Chondrocyte (in vitro differentiated cells): ENCODE measurements at regions not wholly inside any gene's neighbourhood (a gene's known extent, or its start where the extent isn't known, plus 50 kb on each side); places are given as distances from the start of the nearest gene placed in this dataset.

Experiments used
- DNase-seq: peaks from one replicate; pipeline ENCODE4 v3.0.0; 2021; ENCODE audit warnings: mixed read lengths, low spot score
- H3K27ac Mint-ChIP-seq: one replicate; pipeline ENCODE4 v1.8.0; 2021; ENCODE audit warnings: mild to moderate bottlenecking, moderate library complexity, mixed read lengths; ENCODE audit not compliant: unreplicated experiment
- H3K27me3 Mint-ChIP-seq: 2 replicates; pipeline ENCODE4 v1.8.0; 2021; ENCODE audit warnings: low read depth, mixed read lengths
- H3K36me3 Mint-ChIP-seq: 2 replicates; pipeline ENCODE4 v1.8.0; 2021; ENCODE audit warnings: low read depth, mixed read lengths
- H3K4me1 Mint-ChIP-seq: 2 replicates; pipeline ENCODE4 v1.8.0; 2021; ENCODE audit warnings: low read depth, mild to moderate bottlenecking, mixed read lengths
- H3K4me3 Mint-ChIP-seq: one replicate; pipeline ENCODE4 v1.8.0; 2021; ENCODE audit warnings: mild to moderate bottlenecking, moderate library complexity, mixed read lengths; ENCODE audit not compliant: unreplicated experiment
- H3K9me3 Mint-ChIP-seq: 2 replicates; pipeline ENCODE4 v1.8.0; 2021; ENCODE audit warnings: low read depth, mixed read lengths
- CTCF ChIP-seq: fragments of 200-600 bp; sonication (generic); IDR thresholded peaks from 2 replicates; pipeline ENCODE4 v1.5.0; 2021; ENCODE audit warnings: antibody characterized with exemption, mild to moderate bottlenecking, moderate library complexity

DNA sequence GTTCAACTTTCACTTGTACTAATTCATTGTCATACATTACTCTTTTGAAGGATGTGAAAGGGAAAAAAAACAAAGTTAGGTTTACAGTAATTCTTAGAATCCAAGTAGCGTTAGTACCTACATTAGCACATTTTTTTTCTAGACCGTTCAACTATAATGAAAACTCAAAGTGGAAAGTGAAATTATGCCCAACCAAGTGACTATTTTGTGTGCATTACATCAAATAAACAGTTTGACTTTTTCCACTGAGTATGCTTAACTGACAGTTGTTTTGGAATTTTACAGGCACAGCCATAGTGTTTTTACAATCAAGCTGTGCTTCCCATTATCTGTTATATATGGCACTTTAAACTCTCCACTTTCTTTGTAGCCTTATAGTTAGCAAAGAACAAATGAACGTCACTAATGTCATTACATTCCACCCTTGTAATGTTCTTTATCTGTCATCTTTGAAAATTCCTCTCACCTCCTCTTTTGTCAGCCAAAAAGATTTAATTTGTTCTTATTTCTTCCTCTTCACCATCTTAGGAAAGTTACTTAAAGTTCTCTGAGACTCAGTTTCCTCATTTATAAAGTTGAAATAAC, 142.3 kb upstream of the SOX2 start:
- no peaks in the 10 kb centered on the region for H3K4me1 Mint-ChIP-seq
- no peak for TF ChIP-seq CTCF
- no peaks in the 10 kb centered on the region for H3K36me3 Mint-ChIP-seq
- no peak for DNase-seq
- no peak overlapping the region for H3K27ac Mint-ChIP-seq
- H3K4me3 Mint-ChIP-seq: no peak overlapping the region
- no peaks in the 10 kb centered on the region for H3K9me3 Mint-ChIP-seq
- H3K27me3 Mint-ChIP-seq: peaks cover 17% of the 10 kb centered on the region

- no peaks in the 10 kb centered on the region for H3K9me3 Mint-ChIP-seq
- no peak for DNase-seq
- no peaks in the 10 kb centered on the region for H3K36me3 Mint-ChIP-seq
- no peak overlapping the region for H3K27ac Mint-ChIP-seq
- peaks cover 21% of the 10 kb centered on the region for H3K27me3 Mint-ChIP-seq
- no peak for TF ChIP-seq CTCF
- no peaks in the 10 kb centered on the region for H3K4me1 Mint-ChIP-seq
- H3K4me3 Mint-ChIP-seq: no peak overlapping the region
Observed at GRCh38 chr3:181568693-181569092, 143.0 kb upstream of the SOX2 start.

GRCh38 chr3:181568248-181568647, 143.5 kb upstream of the SOX2 start:
- H3K4me3 Mint-ChIP-seq: no peak overlapping the region
- H3K4me1 Mint-ChIP-seq: no peaks in the 10 kb centered on the region
- H3K9me3 Mint-ChIP-seq: no peaks in the 10 kb centered on the region
- no peaks in the 10 kb centered on the region for H3K36me3 Mint-ChIP-seq
- no peak overlapping the region for H3K27ac Mint-ChIP-seq
- peaks cover 22% of the 10 kb centered on the region for H3K27me3 Mint-ChIP-seq
- no peak for TF ChIP-seq CTCF
- DNase-seq: no peak

GRCh38 chr3:181567311-181568075, 144.2 kb upstream of the SOX2 start:
- no peak overlapping the region for H3K27ac Mint-ChIP-seq
- no peak for DNase-seq
- no peaks in the 10 kb centered on the region for H3K9me3 Mint-ChIP-seq
- H3K27me3 Mint-ChIP-seq: peaks cover 25% of the 10 kb centered on the region
- no peaks in the 10 kb centered on the region for H3K4me1 Mint-ChIP-seq
- no peak overlapping the region for H3K4me3 Mint-ChIP-seq
- TF ChIP-seq CTCF: no peak
- no peaks in the 10 kb centered on the region for H3K36me3 Mint-ChIP-seq

- H3K4me3 Mint-ChIP-seq: no peak overlapping the region
- H3K9me3 Mint-ChIP-seq: no peaks in the 10 kb centered on the region
- no peaks in the 10 kb centered on the region for H3K4me1 Mint-ChIP-seq
- TF ChIP-seq CTCF: no peak
- DNase-seq: no peak
- H3K36me3 Mint-ChIP-seq: no peaks in the 10 kb centered on the region
- H3K27ac Mint-ChIP-seq: no peak overlapping the region
- peaks cover 25% of the 10 kb centered on the region for H3K27me3 Mint-ChIP-seq
Observed at GRCh38 chr3:181565416-181565815, 146.3 kb upstream of the SOX2 start.
